Renal pelvis (tissue), 1 donor: ENCODE measurements at regions not wholly inside any gene's neighbourhood (a gene's known extent, or its start where the extent isn't known, plus 50 kb on each side); places are given as distances from the start of the nearest gene placed in this dataset.
"Not testable (repeated sequence)": the region's sequence is repeated elsewhere in the genome, so short reads cannot be mapped to it uniquely, and the experiment has no call there.

ENCODE experiments used
- DNase-seq: peaks from one replicate; pipeline ENCODE4 v3.0.0-alpha.2; 2013

DNA sequence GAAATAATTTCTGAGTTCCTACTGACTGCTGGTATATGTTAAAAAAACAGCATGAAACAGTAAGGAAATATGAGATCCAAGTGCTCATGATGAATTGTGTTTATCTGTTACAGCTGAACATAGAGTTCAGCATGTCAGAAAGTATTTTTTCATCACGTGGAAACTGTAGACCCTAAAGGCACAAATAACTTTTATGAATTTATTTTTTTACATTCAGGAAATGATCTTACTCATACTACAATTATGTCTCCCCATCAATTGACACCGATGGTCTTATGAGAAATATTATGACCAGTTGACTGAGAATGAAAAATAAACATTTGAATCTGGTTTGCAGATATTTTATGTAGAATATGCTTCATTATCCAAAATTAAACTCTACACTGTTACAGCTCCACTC, 283.1 kb upstream of the SPANXN4 start:
- DNase-seq = no peak

DNA sequence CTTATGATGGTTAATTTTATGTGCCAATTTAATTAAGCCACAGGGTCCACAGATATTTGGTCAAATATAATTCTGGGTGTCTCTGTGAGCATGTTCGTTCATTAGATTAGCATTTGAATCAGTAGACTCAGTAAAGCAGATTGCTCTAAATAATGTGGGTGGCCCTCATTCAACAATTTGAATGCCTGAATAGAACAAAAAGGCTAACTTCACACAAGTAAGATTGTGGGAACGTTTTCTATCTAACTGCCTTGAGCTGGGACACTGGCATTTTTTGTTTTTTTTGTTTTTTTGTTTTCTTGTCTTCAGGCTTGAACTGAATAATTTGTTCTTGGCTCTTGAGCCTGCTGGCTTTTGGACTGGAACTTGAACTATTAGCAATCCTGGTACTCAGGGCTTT, 292.4 kb upstream of the SPANXN4 start:
- DNase-seq = no peak

DNA sequence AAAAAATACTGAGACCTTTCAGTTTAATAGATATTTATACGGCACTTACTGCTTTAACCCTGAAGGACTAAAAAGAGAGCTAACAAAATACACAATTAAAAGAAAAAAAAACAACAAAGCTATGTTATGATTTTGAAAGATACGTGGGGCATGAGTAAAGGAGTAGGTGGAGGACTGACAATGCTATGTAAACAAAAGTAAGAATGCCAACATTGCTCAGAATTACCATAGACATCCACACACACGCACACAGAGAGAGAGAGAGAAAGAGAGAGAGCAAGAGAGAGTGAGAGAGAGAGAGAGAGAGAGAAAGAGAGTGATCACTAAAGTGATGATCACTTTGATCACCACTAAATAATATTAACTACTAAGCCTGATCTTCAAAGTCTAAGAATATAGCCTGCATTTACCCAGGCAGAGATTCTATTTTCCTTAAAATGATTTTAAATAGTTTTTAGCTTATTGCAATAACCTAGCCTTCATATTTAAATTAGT, 313.9 kb upstream of the SPANXN4 start:
- DNase-seq = no peak

DNA sequence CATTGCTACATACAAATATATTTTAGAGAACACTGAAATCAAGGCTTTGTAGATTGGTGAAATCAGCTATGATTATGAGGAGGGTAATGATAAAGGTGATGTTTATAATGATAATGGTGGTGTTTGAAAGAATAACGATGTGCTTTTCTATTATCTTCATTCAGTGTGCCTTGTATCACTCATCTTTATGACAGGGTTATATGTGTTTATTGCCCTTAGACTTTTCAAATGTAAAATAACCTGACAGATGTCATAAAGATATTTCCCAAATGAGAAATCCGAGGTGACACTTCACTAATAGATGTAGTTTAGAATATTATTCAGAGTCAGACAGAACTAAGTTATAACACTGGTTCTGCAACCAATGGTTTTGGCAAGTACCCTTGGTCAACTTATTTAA, 323.0 kb upstream of the SPANXN4 start:
- no peak for DNase-seq

DNA sequence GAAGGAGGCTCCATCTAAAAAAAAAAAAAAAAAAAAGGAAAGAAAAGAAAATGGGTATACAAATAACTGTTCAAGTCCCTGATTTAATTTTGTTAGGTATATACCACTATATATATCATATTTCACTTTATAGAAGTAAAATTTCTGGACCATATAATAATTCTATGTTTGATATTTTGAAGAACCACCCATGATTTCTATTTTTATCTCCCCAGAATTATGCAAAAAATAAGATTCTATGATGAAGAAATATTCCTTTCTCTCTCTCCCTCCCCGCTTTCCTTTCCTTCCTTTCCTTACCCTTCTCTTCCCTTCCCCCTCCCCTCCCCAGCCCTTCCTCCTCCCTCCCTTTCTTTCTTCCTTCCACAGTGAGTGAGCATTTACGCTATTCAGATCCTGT, 337.5 kb upstream of the SPANXN4 start:
- no peak for DNase-seq

DNA sequence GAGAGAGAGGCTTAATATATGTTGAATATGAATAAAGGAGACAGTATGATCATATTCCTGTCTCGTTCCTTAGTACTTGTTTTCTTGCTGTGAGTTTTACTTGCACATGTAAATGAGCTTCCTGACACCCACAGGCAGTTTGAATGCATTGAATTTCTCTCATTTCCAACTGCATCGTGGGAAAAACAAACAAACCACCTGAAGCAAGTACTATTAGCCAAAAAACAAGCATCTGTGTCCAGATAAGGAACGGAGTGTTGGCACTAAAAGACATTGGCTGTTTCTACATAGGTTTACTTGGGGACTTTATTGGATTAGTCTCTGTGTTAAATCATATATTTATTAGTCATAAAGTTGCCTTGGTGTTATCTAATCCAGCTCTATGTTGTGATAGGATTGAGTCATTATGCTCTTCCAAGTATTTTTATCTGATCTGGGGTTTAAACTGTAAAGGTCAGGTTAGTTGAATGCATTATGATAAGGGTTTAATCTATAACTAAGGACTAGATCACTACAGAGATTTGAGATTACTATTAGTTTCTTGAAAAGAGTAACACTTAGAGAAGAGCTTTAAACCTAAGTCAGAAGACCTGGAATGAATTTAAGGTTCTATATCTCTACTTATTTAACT, 339.0 kb upstream of the SPANXN4 start:
- no peak for DNase-seq

DNA sequence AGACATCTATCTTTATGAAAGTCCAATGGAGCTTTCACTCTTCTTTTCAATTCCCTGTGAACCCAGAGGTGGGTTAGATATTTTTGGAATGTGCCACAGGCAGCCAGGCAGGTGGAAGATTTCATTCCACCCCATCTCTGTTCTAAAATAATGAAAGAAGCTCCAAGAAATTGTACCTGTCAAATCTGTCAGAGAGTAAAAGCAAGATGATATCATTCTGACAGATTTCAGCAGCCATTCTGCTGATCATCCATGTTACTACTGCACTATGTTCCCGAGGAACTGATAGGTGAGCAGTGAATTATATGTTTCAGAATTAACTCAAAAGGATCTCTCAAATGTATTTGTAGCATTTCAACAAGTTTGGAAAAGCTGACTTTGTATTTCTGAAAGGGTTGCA, 339.5 kb upstream of the SPANXN4 start:
- DNase-seq = no peak

DNA sequence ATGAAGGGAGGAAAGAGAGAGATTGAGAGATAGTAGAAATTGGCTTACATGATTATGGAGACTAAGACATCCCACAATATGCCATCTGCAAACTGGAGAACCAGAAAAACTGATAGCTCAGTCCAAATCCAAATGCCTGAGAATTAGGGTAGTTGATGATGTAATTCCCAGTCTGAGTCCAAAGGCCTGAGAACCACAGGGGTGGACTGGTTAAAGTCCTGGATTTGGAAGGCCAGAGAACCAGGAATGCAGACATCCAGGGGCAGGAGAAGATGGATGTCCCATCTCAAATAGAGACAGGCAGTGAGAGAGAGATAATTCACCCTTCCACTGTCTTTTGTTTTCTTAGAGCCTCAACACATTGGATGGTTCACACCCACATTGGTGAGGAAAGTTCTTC, 345.7 kb upstream of the SPANXN4 start:
- no peak for DNase-seq

DNA sequence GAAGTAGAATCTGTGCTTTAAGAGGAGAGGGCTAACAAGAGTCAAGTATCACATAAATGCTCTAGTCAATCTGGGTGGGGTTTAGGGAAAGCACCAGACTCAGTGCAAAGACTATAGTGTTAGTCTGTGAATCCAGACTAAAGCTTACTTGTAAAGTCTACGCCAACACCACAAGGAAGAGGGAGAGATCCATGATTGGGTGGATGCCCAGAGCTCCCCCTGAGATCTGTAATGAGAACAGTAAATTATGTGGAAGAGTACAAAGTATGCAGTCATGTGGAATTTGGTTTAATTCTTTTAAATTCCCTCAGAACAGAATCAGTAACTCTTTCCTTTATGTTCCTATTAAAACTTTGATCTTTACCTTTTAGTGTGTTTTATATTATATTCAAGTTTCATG, 354.7 kb upstream of the SPANXN4 start:
- peak; percentile 5 for DNase-seq

DNA sequence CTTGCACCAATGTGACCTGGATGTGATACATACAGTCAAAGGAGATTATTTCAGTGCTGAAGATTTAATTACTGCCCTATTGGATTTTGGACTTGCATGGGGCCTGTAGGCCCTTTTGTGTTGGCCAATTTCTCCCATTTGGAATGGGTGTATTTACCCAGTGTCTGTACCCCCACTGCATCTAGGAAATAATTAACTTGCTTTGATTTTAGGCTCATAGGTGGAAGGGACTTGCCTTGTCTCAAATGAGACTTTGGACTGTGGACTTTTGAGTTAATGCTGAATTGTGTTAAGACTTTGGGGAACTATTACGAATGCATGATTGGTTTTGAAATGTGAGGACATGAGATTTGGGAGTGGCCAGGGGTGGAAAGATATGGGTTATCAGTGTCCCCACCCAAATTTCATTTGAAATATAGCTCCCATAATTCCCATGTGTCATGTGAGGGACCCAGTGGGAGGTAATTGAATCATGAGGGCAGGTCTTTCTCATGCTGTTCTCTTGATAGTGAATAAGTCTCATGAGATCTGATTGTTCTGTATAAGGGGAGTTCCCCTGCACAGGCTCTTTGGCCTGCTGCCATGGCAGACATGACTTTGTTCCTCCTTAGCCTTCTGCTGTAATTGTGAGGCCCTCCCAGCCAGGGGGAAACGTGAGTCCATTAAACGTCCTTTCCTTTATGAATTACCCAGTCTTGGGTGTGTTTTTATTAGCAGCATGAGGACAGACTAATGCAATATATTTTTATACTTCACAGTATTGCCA, 362.2 kb upstream of the SPANXN4 start:
- DNase-seq = no peak

DNA sequence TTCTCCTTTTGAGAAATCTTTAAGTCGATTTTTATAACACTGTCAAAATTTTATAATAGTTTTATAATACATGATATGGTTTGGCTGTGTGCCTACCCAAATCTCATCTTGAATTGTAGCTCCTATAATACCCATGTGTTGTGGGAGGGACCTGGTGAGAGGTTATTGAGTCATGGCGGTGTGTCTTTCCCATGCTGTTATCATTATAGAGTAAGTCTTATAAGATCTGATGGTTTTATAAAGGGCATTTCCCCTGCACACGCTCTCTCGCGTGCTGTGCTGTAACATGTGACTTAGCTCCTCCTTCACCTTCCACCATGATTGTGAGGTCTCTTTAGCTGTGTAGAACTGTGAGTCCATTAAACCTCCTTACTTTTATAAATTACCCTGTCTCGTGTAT, 364.0 kb upstream of the SPANXN4 start:
- no peak for DNase-seq

DNA sequence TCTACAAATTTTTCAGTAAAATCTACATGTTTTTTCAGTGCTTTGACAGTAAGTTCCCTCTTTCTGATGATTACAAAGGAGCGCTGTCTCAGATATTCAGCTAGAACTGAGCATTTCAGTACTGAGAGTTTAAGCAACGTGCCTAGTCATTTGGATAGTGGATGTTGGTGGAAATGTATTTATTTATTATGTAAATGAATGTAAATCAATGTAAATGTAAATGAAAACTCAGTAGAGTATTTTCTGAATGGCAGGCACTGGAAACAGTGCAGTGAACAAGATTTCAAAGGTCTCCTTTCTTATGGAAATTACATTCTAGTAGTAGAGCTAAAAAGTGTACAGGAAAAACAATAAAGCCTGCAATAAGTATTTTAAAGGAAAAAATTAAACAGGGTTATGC, 370.2 kb upstream of the SPANXN4 start:
- DNase-seq = no peak

DNA sequence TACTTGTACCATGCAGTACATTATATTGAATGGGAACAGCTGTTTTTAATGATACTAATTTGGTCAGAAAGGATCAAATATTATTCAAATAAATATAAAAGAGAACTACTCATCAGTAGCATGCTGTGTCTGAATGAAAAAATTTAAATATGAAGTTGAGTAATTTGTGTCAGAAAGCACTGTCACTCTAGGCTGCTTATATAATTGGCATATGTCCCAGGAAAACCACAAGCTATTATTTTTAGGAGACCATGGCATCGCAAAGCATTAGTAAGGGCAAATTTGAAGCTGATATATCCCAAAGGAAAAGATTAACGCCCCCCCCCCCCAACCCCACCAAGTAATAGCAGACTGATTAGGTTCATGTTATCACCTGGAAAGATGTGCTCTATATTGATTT, 388.5 kb upstream of the SPANXN4 start:
- DNase-seq = no peak

DNA sequence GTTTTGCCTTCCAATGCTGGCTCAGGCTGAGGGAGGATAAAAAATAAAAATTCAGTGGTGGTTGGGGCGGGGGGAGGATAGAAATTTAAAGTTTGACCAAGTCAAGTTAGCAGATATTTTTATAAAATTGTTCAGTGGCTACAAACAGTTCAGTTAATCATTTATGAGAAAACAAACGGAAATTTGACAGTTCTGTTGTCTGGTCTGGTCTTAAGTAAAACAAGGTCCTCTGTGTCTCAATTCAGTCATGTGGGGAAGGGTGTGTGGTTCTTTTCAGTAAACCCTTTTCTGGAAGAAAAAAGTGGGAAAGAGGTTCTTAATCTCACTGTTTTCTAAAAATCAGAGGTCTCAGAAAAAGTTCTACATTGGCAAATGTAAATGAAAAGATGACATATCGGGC, 409.1 kb upstream of the SPANXN4 start:
- no peak for DNase-seq

DNA sequence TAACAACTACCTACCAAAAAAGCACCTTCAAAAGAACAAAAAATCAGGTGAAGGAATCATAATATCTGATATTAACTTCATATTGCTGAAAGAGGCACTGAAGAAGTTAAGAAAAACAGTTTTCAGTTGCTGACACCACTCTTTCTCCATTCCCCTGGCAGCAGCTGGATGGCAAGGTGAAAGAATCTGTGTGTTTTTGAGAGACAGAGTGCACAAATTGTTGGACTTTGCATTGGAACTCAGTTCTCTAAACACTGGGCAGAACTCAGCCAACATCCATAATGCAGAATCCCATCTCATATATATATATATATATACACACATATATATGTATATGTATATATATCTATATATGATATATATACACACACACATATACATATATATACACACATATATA, 408.3 kb upstream of the MAGEC2 start:
- no peak for DNase-seq

DNA sequence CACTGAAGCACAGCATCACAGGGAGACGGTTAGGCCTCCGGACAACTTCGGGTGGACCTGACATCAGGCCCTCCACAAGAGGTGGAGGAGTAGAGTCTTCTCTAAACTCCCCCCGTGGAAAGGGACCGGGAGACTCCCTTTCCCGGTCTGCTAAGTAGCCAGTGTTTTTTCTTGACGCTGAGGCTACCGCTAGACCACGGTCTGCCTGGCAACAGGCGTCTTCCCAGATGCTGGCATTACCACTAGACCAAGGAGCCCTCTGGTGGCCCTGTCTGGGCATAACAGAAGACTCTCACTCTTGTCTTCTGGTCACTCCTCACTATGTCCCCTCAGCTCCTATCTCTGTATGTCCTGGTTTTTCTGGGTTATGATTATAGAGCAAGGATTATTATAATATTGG, 401.5 kb upstream of the MAGEC2 start:
- not testable (repeated sequence) for DNase-seq

DNA sequence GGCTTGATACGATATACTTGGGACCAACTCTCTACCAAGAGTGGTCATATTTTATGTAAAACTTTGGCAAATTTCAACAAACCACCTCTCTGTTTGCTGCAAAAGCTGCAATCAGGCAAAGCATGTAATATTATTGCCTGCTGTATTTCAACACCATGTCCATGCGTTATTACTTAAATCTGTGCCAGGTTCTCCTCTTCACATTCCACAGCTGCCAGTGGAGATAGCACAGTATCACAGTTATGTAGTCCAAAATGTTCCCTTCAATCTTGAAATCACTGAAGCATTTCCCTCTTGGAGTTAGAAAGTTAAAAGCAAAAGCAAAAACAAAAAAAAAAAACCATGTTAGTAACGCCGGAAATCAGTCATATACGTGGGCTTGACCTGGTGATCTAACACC, 396.7 kb upstream of the MAGEC2 start:
- no peak for DNase-seq

DNA sequence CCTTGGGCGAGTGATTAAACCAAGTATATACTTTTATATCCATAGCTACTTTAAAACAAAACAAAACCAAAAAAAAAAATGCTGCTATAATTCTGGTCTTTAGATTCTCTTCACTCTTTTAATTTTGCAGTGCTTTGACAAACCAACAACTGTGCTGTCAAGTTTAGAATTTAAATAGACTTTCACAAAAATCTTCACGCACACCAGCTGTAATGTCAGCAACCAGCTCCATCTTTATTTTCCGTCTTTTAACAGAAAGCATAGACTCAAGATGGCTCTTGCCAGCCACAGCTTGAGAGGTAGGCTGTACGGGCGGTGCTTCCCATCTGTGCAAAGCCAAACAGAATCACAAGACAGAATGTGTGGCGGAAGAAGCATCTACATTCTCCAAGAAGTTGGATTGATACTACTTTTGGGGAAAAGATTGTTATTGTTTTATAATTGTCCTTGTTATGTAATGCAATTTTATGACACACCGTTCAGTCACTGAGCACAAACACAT, 388.3 kb upstream of the MAGEC2 start:
- no peak for DNase-seq

DNA sequence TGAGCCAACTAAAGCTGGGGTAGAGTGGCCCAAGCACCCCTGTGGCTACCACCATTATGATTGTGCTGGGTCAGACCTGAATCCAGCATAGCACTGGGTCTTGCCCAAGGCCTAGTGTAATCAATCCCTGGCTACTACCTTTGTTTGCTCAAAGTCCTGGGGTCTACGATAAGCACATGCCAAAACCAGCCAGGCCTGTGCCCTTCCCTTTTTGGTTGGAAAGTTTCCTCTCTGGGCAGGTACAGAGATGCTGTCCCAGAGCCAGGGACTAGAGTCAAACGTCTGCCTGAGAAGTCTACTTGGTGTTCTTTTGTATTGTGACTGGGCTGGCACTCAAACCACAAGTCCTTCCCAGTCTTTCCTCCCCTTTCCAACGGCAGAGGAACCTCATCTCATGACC, 371.5 kb upstream of the MAGEC2 start:
- no peak for DNase-seq

DNA sequence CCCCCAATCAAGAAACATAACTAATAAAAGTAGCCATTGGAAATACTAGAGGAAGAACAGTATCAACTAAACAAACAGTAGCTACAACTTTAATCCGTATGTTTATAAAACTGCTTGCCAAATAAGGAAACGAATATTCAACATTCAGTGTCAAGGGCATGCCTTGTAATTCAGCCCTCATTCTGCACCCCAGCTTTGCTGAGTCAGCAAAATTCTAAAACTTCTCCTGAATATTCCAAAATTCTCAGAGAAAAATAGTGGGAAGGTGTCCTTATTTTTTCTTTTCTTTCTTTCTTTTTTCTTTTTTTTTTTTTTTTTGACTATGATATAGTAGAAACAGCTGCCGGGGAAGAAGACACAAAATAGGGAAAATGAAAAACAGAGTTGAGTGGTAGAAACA, 344.8 kb upstream of the MAGEC2 start:
- no peak for DNase-seq

DNA sequence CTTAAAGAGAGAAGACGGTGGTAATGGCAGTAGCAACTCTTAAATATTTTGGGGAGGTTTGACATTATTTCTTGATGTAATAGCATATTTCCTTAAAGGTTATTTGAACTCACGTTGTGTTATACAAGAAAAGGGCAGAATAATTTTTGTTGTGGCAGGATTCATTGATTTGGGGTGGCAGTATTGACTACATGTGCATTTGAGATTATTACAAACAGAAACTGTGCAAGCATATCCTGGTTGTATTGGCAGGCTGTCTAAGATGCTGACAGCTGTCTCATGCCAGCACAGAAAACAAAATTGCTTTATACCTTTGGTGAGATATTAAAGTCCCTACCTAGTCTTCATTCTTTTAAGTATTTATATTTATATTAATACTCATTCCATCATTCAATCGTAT, 300.7 kb upstream of the MAGEC2 start:
- DNase-seq = no peak

DNA sequence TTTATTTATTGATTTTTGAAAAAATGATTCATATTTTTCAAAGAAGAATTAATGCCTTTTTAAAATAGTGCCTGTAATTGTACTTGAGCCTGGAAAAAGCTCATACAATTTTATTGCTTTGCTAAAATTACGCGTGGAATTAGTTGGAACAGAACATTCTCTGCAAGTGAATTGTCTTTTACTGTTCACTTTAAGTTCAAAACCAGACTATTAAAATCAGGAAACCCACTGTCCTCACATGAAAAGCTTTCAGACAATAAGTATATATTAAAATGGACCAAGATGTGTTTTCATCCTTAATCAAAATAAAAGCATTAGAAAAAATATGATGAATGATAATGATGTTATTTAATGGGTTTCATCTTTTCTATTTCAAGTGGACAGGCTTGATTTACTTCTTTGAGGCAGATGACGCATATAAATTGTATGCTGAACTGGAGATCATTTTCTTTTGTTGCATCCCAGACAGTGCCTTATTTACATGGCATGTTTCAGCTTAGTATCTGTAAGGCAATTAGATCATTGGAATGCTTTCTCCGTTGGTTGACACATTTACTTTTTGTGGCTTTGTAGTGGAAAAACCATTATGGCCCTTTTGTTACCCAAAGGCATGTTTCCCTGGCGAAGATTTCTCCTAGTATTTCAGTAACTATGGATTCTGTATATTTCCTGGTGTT, 299.0 kb upstream of the MAGEC2 start:
- no peak for DNase-seq

DNA sequence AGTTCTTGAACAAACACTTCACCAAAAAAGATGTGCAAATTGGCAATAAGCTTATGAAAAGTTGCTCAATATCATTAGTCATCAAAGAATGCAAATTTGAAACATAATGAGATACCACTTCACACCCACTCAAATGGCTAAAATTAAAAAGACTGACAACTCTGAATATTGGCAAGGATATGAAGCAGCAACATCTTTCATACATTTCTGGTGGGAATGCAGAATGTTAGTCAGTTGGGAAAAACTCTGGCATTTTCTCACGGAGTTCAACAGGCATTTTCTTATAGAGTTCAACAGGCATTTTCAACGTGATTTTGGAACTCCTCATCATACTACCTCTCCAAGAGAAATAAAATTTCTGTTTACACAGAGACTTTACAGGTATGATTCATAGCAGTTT, 297.4 kb upstream of the MAGEC2 start:
- DNase-seq = no peak
